ENCODE measurements at regions not wholly inside any gene's neighbourhood (a gene's known extent, or its start where the extent isn't known, plus 50 kb on each side); places are given as distances from the start of the nearest gene placed in this dataset.
"Not testable (repeated sequence)": the region's sequence is repeated elsewhere in the genome, so short reads cannot be mapped to it uniquely, and the experiment has no call there.

DNA sequence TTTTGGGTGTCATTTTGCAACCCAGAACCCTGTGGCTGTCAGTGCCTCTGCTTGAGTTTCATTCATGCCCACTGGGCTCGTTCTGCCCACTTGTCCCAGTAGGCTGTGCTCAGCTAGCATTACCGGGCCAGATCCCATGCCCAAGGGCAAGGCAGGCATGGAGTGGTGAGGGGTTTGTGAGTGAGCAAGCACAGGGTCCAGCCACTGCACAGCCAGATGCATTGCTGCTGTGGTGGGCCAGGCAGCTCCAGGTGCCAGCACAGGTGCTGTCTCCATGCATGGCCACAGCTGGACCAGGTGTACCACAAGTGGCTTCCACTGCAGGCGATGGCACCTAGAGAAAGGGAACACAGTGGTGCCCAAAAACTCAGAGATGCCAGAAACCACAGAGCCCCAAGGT, 1671.2 kb downstream of the OLFM4 start:
- TF ChIP-seq, protein P1, sequence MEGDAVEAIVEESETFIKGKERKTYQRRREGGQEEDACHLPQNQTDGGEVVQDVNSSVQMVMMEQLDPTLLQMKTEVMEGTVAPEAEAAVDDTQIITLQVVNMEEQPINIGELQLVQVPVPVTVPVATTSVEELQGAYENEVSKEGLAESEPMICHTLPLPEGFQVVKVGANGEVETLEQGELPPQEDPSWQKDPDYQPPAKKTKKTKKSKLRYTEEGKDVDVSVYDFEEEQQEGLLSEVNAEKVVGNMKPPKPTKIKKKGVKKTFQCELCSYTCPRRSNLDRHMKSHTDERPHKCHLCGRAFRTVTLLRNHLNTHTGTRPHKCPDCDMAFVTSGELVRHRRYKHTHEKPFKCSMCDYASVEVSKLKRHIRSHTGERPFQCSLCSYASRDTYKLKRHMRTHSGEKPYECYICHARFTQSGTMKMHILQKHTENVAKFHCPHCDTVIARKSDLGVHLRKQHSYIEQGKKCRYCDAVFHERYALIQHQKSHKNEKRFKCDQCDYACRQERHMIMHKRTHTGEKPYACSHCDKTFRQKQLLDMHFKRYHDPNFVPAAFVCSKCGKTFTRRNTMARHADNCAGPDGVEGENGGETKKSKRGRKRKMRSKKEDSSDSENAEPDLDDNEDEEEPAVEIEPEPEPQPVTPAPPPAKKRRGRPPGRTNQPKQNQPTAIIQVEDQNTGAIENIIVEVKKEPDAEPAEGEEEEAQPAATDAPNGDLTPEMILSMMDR (conservative IDR thresholded peaks at IDR 0.05; ENCODE audit: low read depth, low read length), result no peak
- no peak for DNase-seq (ENCODE audit: low read depth)
- no peak overlapping the region for H3K4me3 ChIP-seq (ENCODE audit: low read depth, low read length)

DNA sequence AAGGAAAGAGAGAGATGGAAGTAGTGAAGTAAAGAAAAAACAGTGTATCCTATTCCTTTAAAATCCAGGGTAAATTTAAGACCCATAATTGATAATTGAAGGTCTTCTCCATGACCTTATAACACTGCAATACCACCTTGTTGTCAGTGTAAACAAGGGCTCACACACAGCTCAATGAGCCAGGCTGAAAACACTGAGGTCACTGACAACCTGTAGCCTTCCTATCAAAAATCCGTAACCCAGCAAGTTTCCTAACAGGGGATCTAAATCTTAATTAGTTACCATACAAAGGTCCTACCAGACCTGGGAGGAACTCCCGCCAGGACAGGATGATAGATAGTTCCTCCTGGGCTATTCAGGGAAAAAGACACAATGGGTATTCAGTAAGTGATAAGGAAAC, 1677.1 kb downstream of the OLFM4 start:
- DNase-seq (ENCODE audit: low read depth), result no peak
- H3K4me3 ChIP-seq (ENCODE audit: low read depth, low read length), result no peak overlapping the region
- TF ChIP-seq, protein P1 (conservative IDR thresholded peaks at IDR 0.05; ENCODE audit: low read depth, low read length), result no peak

DNA sequence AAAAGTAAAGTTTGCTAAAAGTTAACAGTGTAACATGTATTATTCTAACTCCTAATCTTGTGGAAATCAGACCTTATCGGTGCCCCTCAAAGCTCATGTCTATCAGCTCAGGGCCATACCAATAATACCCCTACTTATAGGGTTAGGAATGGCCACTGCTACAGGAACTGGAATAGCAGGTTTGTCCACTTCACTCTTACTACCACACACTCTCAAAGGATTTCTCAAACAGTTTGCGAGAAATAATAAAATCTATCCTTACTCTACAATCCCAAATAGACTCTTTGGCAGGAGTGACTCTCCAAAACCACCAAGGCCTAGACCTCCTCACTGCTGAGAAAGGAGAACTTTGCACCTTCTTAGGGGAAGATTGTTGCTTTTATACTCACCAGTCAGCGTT, 1677.7 kb downstream of the OLFM4 start:
- H3K4me3 ChIP-seq (ENCODE audit: low read depth, low read length), result no peak overlapping the region
- TF ChIP-seq, protein P1 (conservative IDR thresholded peaks at IDR 0.05; ENCODE audit: low read depth, low read length), result no peak
- no peak for DNase-seq (ENCODE audit: low read depth)

DNA sequence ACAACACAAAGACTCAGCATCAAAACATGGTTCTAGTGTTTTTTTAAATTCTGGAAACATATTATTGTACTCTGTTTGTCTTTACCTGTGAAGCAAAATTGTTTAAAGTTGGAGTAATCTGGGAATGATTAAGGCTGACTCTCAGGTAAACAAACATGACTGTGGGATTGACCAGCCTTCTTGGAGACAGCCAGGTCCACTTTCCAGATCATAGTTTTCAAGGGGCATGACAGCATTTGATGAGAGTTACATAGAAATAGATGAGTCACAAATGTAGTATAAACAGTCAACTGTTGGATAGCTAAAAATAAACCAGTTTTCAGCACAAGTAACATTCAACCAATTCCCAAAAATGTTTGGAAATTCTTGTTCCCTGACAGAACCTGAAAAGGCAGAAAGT, 1680.9 kb downstream of the OLFM4 start:
- DNase-seq (ENCODE audit: low read depth), result no peak
- TF ChIP-seq, protein P1 (conservative IDR thresholded peaks at IDR 0.05; ENCODE audit: low read depth, low read length), result no peak
- H3K4me3 ChIP-seq (ENCODE audit: low read depth, low read length), result no peak overlapping the region

DNA sequence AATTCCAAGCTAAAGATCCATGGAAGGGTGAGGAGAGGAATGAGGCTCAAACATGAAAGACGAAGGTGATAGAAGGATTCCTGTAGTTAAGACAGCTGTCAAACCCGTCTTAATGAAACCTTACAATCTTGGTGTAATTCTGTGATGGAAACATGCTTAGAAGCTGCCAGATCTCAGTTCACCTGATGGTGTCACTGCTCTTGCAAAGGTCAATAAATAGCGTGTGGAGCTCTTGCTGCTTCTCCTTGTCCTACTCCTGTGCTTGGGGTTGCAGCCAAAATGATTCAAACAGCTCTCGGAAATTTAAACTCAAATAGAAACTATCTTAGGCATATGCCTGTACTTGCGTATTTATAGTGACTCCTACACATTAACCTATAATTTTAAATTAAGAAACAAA, 1705.0 kb downstream of the OLFM4 start:
- TF ChIP-seq, protein P1 (conservative IDR thresholded peaks at IDR 0.05; ENCODE audit: low read depth, low read length), result no peak
- no peak for DNase-seq (ENCODE audit: low read depth)
- H3K4me3 ChIP-seq (ENCODE audit: low read depth, low read length), result no peak overlapping the region

DNA sequence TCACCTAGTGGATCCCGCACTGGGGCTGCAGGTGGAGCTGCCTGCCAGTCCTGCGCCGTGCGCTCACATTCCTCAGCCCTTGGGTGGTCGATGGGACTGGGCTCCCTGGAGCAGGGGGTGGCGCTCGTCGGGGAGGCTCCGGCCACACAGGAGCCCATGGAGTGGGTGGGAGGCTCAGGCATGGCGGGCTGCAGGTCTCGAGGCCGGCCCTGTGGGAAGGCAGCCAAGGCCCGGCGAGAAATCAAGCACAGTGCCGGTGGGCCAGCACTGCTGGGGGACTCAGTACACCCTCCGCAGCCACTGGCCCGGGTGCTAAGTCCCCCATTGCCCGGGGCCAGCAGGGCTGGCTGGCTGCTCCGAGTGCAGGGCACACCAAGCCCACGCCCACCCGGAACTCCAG, 1708.6 kb downstream of the OLFM4 start:
- DNase-seq (ENCODE audit: low read depth); H3K4me3 ChIP-seq (ENCODE audit: low read depth, low read length): not testable (repeated sequence)

DNA sequence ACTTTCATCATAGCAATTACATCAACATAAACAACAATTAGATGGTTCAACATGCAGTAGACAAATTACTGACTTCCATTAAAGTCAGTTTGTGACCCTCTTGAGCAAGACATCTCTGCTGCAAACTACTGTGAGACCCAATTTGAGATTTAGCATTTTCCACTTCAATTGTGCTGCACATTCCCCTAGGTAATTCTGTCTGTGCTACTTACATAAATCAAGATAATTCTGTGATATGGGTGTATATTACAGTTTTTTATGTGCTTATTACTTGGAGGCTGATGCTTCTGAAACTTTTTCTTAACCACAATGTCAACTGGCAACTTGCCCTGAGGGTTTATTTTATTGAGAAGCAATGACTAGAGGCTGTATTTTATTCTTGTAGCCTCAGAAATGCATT, 1714.4 kb downstream of the OLFM4 start:
- H3K4me3 ChIP-seq (ENCODE audit: low read depth, low read length), result no peak overlapping the region
- DNase-seq (ENCODE audit: low read depth), result no peak
- TF ChIP-seq, protein P1 (conservative IDR thresholded peaks at IDR 0.05; ENCODE audit: low read depth, low read length), result no peak

DNA sequence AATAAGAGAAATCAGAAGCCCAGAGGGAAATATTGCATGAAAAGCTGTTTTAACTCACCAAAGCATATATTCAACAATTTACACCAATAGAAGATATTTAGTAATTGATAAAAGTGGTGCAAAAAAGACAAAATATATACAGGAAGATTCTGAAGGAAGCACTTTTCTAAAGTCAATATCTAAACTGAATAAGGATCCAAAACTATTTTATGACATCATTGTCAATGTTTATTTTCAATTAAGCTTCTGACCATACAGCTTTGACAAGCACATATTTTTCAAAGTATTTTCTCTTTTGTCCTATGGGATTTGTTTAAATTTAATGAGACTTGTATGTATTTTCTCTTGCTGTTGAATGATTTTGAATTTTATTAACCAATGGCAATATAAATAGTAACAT, 1716.1 kb downstream of the OLFM4 start:
- TF ChIP-seq, protein P1 (conservative IDR thresholded peaks at IDR 0.05; ENCODE audit: low read depth, low read length), result no peak
- no peak overlapping the region for H3K4me3 ChIP-seq (ENCODE audit: low read depth, low read length)
- DNase-seq (ENCODE audit: low read depth), result no peak

Measured in epithelial cell of proximal tubule (primary cell).